GM12872 (cell line): ENCODE measurements at regions not wholly inside any gene's neighbourhood (a gene's known extent, or its start where the extent isn't known, plus 50 kb on each side); places are given as distances from the start of the nearest gene placed in this dataset.

Experiments
- CTCF ChIP-seq: IDR thresholded peaks from 3 replicates; pipeline ENCODE4 v1.5.1; 2011; ENCODE audit warnings: low read depth, mild to moderate bottlenecking, low read length, moderate library complexity; ENCODE audit not compliant: insufficient read depth

GRCh38 chr3:98956008-98956407 lies 54.5 kb upstream of the DCBLD2 start:
- TF ChIP-seq CTCF = no peak

GRCh38 chr3:98954791-98955604 lies 53.5 kb upstream of the DCBLD2 start:
- no peak for TF ChIP-seq CTCF

- TF ChIP-seq CTCF = no peak
These were observed 52.7 kb upstream of the DCBLD2 start for GRCh38 chr3:98954242-98954641.

GRCh38 chr3:98952404-98952803 lies 50.9 kb upstream of the DCBLD2 start:
- TF ChIP-seq CTCF = no peak
